HG03097 (cell line): ENCODE measurements at regions not wholly inside any gene's neighbourhood (a gene's known extent, or its start where the extent isn't known, plus 50 kb on each side); places are given as distances from the start of the nearest gene placed in this dataset.

Experiments used
- ATAC-seq: cut with Tn5 transposase; IDR thresholded peaks from one replicate; pipeline ENCODE4 v1.9.1; 2021; ENCODE audit not compliant: unreplicated experiment, low FRiP score

- ATAC-seq, result no peak
Measured at GRCh38 chr12:124688356-124688992, 121.1 kb upstream of the NCOR2 start.

- no peak for ATAC-seq
Measured at GRCh38 chr12:124687917-124688316, 120.5 kb upstream of the NCOR2 start.

- ATAC-seq, result no peak
Measured at GRCh38 chr12:124687174-124687902, 119.9 kb upstream of the NCOR2 start.

GRCh38 chr12:124686370-124687173 is 119.2 kb upstream of the NCOR2 start:
- ATAC-seq, result no peak

GRCh38 chr12:124685689-124686369 is 118.4 kb upstream of the NCOR2 start:
- ATAC-seq, result no peak

- ATAC-seq, result no peak
Measured at GRCh38 chr12:124684971-124685688, 117.7 kb upstream of the NCOR2 start.

GRCh38 chr12:124684496-124684895 is 117.1 kb upstream of the NCOR2 start:
- ATAC-seq, result no peak

GRCh38 chr12:124683152-124684124 is 116.0 kb upstream of the NCOR2 start:
- ATAC-seq, result no peak

- no peak for ATAC-seq
Measured at GRCh38 chr12:124682425-124683151, 115.2 kb upstream of the NCOR2 start.

GRCh38 chr12:124681779-124682391 is 114.5 kb upstream of the NCOR2 start:
- ATAC-seq, result no peak

GRCh38 chr12:124680863-124681778 is 113.7 kb upstream of the NCOR2 start:
- ATAC-seq, result no peak

GRCh38 chr12:124679533-124680371 is 112.3 kb upstream of the NCOR2 start:
- ATAC-seq, result no peak

GRCh38 chr12:124679047-124679446 is 111.6 kb upstream of the NCOR2 start:
- no peak for ATAC-seq

- no peak for ATAC-seq
Measured at GRCh38 chr12:124678421-124678893, 111.0 kb upstream of the NCOR2 start.

GRCh38 chr12:124677552-124678356 is 110.3 kb upstream of the NCOR2 start:
- ATAC-seq, result no peak
